Ascending aorta (tissue), 2 donors: ENCODE measurements at regions not wholly inside any gene's neighbourhood (a gene's known extent, or its start where the extent isn't known, plus 50 kb on each side); places are given as distances from the start of the nearest gene placed in this dataset.

ENCODE experiments used
- DNase-seq, 2 donors: peaks; one replicate each; pipeline ENCODE4 v3.0.0-alpha.2; 2019; ENCODE audit warnings: low spot score in 2 of 2
- H3K27ac ChIP-seq, 2 donors: fragments of 200-600 bp; sonication (generic); one replicate each; pipeline ENCODE4 v1.5.1; 2016 to 2017; ENCODE audit warnings: mild to moderate bottlenecking in 1 of 2
- H3K27me3 ChIP-seq: fragments of 200-600 bp; sonication (generic); one replicate; pipeline ENCODE4 v1.5.1; 2017
- H3K36me3 ChIP-seq, 2 donors: fragments of 200-600 bp; sonication (generic); one replicate each; pipeline ENCODE4 v1.5.1; 2016
- H3K4me1 ChIP-seq, 2 donors: fragments of 200-600 bp; sonication (generic); one replicate each; pipeline ENCODE4 v1.5.1; 2016 to 2017; ENCODE audit warnings: mild to moderate bottlenecking in 1 of 2
- H3K4me3 ChIP-seq, 2 donors: fragments of 200-600 bp; sonication (generic); one replicate each; pipeline ENCODE4 v1.5.1; 2016 to 2017; ENCODE audit warnings: mild to moderate bottlenecking in 1 of 2
- H3K9me3 ChIP-seq, 2 donors: fragments of 200-600 bp; sonication (generic); one replicate each; pipeline ENCODE4 v1.5.1; 2016
- intact Hi-C: fragments of 100-400 bp; cut with DNase I; formaldehyde crosslinking; loops from one replicate; pipeline ENCODE4 v1.15.1; 2023
- TF ChIP-seq, protein P1 (sequence below), 3 experiments: fragments of 200-600 bp in 2 of 3; fragments of 450-650 bp in 1 of 3; sonication (generic) in 2 of 3; IDR thresholded peaks; one replicate each; pipeline ENCODE4 v1.5.1; 2016 to 2019; ENCODE audit warnings: antibody characterized with exemption in 3 of 3, mild to moderate bottlenecking in 1 of 3, moderate library complexity in 1 of 3

DNA sequence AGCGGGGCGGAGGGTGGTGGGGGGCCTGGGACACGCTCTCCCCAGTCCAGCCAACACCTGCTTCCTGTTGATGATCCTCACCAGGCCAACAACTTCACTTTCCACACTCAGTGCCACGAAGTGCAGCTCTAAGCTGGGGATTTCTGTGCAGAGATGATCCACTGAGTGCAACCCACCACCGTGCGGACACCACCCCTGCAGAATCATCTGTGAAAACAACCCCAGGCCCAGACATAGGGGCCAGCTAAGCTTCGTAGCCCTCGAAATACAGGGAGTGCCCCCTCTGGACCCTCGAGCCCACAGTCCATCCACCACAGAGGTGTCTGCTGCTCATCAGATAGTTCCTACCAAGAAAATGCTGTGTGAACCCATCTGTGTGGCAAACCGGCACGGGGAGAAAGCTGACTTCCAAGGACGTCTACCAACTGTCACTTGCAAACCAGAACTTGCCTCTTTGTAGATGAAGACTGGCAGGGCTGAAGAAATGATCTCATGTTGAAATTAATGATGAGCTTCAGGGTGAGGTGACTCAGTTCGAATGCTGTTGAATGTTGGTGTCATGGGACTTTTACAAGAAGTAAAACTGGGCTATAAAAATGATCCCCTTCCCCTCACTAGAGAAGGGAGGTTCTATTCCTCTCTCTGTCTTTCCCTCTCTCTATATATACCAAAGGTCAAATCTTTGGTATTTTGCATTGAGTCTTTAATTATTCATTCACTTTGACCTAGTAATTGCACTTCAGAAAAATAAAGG, 73.4 kb downstream of the MYEOV start:
- H3K9me3 ChIP-seq, result peaks cover 0 to 5% of the 10 kb centered on the region in 2 donors
- no peaks in the 10 kb centered on the region for H3K27me3 ChIP-seq
- H3K4me3 ChIP-seq, result no peak overlapping the region
- no peaks in the 10 kb centered on the region for H3K4me1 ChIP-seq
- DNase-seq, result peak in 1 of 2 donors; percentile 25
- intact Hi-C loops, result no loop called here
- H3K27ac ChIP-seq, result no peak overlapping the region
- TF ChIP-seq, protein P1, sequence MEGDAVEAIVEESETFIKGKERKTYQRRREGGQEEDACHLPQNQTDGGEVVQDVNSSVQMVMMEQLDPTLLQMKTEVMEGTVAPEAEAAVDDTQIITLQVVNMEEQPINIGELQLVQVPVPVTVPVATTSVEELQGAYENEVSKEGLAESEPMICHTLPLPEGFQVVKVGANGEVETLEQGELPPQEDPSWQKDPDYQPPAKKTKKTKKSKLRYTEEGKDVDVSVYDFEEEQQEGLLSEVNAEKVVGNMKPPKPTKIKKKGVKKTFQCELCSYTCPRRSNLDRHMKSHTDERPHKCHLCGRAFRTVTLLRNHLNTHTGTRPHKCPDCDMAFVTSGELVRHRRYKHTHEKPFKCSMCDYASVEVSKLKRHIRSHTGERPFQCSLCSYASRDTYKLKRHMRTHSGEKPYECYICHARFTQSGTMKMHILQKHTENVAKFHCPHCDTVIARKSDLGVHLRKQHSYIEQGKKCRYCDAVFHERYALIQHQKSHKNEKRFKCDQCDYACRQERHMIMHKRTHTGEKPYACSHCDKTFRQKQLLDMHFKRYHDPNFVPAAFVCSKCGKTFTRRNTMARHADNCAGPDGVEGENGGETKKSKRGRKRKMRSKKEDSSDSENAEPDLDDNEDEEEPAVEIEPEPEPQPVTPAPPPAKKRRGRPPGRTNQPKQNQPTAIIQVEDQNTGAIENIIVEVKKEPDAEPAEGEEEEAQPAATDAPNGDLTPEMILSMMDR (IDR thresholded peaks at IDR 0.05), result no peak
- no peaks in the 10 kb centered on the region for H3K36me3 ChIP-seq

DNA sequence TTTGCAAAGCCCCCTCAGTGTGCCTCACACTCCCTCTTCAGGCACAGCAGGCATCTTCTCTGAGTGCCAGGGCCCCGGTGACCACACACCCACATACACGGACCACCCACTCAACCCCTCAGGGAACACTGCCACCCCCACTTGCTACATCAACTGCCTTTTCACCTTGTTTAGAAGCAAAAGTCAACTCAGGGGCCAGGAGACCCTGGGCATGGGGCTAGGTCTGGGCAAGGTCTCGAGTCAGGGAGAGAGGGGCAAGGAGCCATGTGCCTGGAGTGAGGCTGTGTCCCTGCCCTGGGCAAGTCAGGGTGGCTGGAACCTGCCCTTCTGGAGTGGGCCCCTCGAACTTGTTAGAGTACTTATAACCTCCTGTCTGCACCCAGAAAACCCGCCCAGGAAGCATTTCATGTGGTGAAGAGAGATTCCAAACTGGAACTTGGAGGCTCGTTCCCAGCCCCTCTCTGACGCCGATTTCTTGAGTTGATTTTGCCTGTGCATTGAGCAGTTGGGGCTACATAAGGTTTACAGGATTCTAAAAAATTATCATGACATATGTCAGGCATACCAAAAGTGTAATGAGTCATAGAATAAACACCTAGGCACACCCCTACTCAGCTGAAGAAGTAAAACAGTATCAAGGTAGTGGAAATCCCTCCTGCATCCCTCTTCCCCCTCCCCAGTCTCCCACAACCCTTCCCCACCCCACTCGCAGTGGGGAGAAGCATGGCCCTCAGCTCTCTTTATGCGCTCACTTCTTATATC, 74.3 kb downstream of the MYEOV start:
- H3K27me3 ChIP-seq, result no peaks in the 10 kb centered on the region
- H3K27ac ChIP-seq, result no peak overlapping the region
- H3K36me3 ChIP-seq, result no peaks in the 10 kb centered on the region
- no peak overlapping the region for H3K4me3 ChIP-seq
- H3K9me3 ChIP-seq, result peaks cover 0 to 5% of the 10 kb centered on the region in 2 donors
- DNase-seq, result peak in 1 of 2 donors; percentile 40
- H3K4me1 ChIP-seq, result no peaks in the 10 kb centered on the region
- intact Hi-C loops, result no loop called here
- TF ChIP-seq, protein P1 (IDR thresholded peaks at IDR 0.05), result no peak

DNA sequence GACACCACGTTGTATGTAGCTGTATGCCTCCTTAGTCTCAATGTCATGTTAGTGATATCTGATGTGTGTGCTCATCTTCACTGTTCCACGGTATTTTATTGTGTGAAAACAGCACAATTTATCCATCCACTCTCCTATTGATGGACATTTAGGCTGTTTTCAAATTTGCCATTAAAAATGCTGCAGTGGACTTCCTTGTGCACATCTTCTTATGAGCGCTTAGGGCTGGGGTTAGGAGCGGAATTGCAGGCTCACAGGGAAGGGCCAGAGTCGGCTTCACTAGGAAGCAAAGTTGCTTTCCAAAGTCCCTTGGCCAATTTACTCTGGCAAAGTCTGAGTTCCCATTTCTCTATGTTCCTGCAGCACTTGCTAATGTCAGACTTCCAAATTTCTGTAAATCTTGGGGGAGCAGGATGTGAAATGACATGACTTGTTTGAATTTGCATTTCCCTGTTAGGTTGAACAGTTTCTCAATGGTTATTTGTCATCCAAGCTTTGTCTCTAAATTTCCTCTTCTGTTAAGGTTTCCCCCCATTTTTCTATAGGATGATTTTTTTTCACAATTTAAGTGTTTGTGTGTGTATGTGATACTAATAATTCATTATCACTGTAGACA, 75.4 kb downstream of the MYEOV start:
- Histone ChIP-seq H3K9me3 (peaks cover 0 to 5% of the 10 kb centered on the region in 2 donors), H3K27me3 (no peaks in the 10 kb centered on the region), H3K4me1 (no peaks in the 10 kb centered on the region), H3K27ac (no peak overlapping the region), H3K4me3 (no peak overlapping the region), H3K36me3 (no peaks in the 10 kb centered on the region)
- intact Hi-C loops, result no loop called here
- TF ChIP-seq, protein P1 (IDR thresholded peaks at IDR 0.05), result no peak
- DNase-seq, result peak in 1 of 2 donors; percentile 15

DNA sequence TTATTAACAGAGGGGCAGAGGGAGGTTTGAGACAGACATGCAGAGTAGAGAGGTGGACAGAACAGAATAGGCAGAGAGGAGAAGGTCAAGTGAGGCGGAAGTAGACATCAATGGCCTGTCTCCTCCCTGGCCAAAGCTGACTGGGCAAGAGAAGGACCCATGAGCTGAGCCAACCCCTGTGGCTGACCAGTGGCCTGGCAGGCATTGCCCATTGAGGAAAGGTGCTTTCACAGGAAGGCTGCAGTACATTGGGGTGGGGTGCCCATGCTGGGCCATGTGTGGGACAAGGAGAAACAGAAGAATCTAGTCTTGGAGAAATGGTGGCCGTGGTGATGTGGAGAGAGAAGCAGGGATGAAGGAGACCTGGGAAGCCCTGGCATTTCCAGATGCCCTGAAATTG, 76.0 kb downstream of the MYEOV start:
- H3K27ac ChIP-seq, result no peak overlapping the region
- H3K4me1 ChIP-seq, result no peaks in the 10 kb centered on the region
- peaks cover 0 to 5% of the 10 kb centered on the region in 2 donors for H3K9me3 ChIP-seq
- intact Hi-C loops, result no loop called here
- no peaks in the 10 kb centered on the region for H3K27me3 ChIP-seq
- H3K4me3 ChIP-seq, result no peak overlapping the region
- TF ChIP-seq, protein P1 (IDR thresholded peaks at IDR 0.05), result no peak
- no peaks in the 10 kb centered on the region for H3K36me3 ChIP-seq
- DNase-seq, result peak in 1 of 2 donors; percentile 16

DNA sequence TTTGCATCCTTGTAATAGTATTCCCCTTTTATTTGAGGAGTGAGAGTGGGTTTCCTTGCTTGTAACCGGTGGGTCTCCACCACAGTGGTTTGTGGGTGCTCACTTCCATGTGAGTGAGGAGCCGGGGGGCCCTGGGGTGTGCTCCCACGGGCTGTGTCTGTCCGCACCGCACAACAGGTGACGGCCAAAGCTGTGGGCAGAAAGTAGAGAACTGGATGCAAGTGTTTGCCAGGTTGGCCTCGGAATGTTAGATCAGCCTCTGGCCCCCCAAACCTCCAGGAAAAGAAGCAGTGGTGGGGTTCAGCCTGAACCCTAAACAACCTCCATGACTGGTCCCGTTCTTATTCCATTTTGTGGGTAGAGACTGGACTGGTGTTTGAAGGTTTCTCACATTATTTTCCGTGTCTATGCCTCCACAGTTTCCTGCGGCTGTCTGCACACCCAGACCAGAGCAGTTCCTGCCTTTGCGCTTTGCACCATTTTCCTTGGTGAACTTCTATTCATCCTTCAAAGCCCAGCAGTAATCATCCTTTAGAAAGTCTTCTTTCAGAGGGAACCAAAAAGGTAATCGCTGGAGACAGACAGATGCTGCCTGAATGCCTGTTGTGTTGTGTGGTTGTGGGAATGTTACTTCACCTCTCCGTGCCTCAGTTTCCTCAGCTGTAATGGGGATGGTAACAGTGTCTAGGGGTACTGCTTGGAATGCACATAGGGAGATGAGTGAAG, 77.2 kb downstream of the MYEOV start:
- DNase-seq, result peak in 1 of 2 donors; percentile 22
- H3K9me3 ChIP-seq, result peaks cover 0 to 5% of the 10 kb centered on the region in 2 donors
- H3K27me3 ChIP-seq, result no peaks in the 10 kb centered on the region
- no peak overlapping the region for H3K4me3 ChIP-seq
- TF ChIP-seq, protein P1 (IDR thresholded peaks at IDR 0.05), result no peak
- H3K4me1 ChIP-seq, result no peaks in the 10 kb centered on the region
- intact Hi-C loops, result no loop called here
- H3K36me3 ChIP-seq, result no peaks in the 10 kb centered on the region
- H3K27ac ChIP-seq, result no peak overlapping the region
